Stimulated activated CD4-positive, alpha-beta T cell treated with anti-CD3 and anti-CD28 coated beads, Interleukin-12 subunit alpha, Interleukin-12 subunit beta, amount 100 ng/mL, for 4 hours (primary cell): ENCODE measurements at regions not wholly inside any gene's neighbourhood (a gene's known extent, or its start where the extent isn't known, plus 50 kb on each side); places are given as distances from the start of the nearest gene placed in this dataset.
"Not testable (repeated sequence)": the region's sequence is repeated elsewhere in the genome, so short reads cannot be mapped to it uniquely, and the experiment has no call there.

Experiments used
- DNase-seq: peaks from one replicate; pipeline ENCODE4 v3.0.0-alpha.2; 2020

DNA sequence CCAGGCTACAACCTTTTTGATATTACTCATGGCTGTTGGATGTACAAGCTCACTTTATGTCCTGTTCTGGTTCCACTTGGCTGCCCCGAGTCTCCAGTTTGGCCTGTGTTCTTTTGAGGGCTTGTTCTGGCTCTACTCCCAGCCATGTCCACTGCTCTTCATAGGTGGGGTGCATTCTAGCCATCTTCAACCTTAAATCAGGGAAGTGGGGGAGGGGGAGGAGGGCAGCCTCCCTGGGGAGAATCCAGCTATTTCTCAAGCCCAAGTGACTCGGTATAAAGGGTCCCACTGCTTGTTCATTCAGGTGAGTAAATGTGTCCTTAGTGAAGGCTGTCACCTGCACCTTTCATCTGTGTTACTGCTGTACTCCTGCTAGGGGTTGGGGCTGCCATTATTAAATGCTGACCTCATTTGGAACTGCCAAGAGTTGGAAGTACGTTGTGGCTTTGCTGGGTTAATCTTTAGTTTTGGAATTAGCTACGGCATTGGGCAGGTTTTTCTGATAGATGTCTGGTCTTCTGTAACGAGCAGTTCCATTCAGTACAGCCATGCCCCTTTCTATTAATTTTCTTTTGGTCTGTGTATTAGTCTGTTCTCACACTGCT, 255.8 kb downstream of the GOLGA6L6 start:
- not testable (repeated sequence) for DNase-seq

DNA sequence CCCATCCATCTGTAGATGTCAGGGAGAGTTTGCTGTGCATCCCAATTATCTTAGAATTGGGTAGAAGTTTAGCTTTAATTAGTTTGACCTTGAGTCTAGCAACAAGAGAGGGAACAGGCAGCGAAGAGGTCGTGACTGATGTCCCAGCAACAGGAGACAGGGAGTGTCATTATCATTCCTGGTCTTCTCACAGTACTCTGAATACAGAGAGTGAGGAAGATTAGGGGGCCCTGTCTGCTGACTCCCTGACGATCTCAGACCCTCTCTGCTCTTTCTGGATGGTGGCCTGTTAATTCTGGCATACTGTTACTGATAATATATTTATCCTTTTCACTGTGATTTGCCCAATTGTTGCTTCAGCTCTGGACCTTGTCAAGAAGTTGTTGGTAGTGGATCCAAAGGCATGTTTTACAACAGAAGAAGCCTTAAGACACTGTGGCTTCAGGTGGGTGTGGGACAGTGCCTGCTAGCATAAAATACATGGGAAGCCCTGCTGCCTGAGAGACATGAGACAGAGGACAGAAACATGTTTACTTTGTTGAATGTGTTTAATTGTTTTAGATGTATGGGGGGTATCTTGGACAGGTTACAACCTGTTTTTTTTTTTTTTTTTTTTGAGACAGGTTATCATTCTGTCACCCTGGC, 256.6 kb downstream of the GOLGA6L6 start:
- not testable (repeated sequence) for DNase-seq

DNA sequence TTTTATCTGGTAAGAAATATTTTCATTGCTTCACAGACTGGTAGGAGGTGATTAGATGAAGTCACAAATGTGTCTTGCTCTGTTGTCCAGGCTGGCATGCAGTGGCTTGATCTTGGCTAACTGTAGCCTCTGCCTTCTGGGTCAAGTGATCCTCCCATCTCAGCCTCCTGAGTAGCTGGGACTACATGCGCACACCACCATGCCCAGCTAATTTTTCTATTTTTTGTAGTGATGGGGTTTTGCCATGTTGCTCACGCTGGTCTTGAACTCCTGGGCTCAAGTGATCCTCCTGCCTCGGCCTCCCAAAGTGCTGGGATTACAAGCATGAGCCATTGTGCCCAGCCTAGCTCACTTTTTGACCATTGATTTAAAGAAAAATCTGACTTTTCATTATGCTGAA, 257.9 kb downstream of the GOLGA6L6 start:
- not testable (repeated sequence) for DNase-seq

DNA sequence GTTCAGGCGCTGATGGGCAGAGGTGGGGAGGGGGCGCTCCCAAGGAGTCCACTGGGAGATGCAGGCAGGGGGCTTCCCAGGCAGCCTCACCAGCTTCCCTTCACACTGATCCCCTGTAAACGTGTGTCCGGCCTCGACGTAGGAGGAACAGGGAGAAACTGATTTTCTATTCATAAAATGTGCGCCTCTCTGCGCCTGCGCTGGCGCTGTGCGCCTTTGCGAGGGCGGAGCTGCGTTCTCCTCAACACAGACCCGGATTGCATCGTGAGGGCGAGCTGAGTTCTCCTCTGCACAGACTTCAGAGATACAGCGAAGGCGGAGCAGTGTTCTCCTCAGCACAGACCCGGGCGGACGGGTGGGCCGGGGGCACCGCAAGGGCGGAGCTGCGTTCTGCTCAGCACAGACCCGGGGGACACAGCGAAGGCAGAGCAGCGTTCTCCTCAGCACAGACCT, 259.1 kb downstream of the GOLGA6L6 start:
- DNase-seq, result not testable (repeated sequence)

- not testable (repeated sequence) for DNase-seq
These were observed 259.9 kb downstream of the GOLGA6L6 start for GRCh38 chr15:20281567-20282275.

- DNase-seq, result no peak
These were observed 260.6 kb downstream of the GOLGA6L6 start for GRCh38 chr15:20280933-20281463.

DNA sequence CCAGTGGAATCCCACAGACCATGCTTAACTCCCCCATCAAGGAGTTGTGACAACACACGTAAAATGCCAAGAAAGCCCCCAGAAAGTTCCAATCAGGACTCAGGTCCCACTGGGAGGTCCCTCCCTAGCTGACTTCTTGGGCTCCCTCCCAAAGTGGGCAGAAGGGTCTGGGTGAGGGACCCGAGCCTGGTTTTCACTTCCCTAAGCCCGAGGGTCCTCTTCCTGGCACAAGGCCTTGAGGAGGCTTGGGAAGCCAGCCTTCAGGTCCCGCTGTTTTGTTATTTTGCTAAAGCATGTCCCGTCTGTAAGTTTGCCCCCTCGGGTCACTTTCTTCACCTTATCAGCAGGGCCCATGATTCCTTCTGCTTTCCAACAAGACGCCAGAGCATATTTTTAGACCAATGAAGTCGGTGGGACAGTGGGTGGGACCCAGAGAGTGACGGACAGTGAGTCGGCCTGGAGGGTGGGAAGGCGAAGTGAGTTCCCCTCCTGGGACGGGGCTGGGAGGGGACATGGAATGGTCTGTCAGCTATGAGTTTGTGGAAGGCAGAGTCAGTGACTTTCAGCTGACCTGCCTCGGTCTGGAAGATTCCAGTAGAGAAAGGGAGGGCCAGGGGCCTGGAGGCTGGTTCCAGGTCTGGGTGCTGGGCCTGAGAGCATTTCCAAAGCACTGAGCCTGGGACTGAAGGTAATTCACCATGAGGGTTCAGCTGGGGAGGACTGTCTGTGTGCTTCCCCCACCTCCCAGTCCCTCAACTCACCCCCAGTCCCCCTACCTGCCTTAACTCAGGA, 261.3 kb downstream of the GOLGA6L6 start:
- DNase-seq, result not testable (repeated sequence)

- not testable (repeated sequence) for DNase-seq
These were observed 262.5 kb downstream of the GOLGA6L6 start for GRCh38 chr15:20279056-20279455.

GRCh38 chr15:20278376-20278775, 263.2 kb downstream of the GOLGA6L6 start:
- DNase-seq, result not testable (repeated sequence)

DNA sequence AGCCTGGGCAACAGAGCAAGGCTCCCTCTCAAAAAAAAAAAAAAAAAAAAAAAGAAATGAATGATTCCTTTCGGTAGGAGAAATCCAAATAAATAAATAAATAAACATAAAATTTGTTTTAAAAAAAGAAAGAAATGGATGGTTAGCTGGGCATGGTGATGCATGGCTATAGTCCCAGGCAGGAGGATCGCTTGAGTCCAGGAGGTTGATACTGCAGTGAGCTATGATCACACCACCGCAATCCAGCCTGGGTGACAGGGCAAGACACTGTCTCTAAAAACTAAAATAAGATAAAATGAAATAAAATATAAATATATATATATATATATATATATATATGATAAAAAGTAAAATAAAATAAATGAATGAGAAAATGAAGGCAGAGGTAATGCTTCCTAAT, 264.1 kb downstream of the GOLGA6L6 start:
- not testable (repeated sequence) for DNase-seq

GRCh38 chr15:20276312-20277114, 265.1 kb downstream of the GOLGA6L6 start:
- DNase-seq, result not testable (repeated sequence)

DNA sequence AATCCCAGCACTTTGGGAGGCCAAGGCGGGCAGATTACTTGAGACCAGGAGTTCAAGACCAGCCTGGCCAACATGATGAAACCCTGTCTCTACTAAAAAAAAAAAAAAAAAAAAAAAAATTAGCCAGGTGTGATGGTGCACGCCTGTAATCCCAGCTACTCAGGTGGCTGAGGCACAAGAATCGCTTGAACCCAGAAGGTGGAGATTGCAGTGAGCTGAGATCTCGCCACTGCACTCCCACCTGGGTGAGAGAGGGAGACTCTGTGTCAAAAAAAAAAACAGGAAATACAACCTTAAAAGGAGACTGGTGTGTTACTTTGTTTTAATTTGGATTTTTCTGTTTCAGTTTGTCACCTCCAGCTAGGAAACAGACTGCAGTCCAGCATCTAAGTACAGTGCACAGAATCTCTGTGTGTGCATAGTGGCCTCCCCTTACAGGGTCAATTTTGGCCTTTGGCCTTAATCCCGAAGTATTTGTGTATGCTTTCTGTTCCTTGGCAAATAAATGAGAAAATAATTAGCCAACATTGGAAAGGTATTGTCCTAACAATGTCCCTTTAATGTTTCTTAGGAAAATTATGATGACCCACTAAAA, 266.1 kb downstream of the GOLGA6L6 start:
- DNase-seq, result not testable (repeated sequence)

DNA sequence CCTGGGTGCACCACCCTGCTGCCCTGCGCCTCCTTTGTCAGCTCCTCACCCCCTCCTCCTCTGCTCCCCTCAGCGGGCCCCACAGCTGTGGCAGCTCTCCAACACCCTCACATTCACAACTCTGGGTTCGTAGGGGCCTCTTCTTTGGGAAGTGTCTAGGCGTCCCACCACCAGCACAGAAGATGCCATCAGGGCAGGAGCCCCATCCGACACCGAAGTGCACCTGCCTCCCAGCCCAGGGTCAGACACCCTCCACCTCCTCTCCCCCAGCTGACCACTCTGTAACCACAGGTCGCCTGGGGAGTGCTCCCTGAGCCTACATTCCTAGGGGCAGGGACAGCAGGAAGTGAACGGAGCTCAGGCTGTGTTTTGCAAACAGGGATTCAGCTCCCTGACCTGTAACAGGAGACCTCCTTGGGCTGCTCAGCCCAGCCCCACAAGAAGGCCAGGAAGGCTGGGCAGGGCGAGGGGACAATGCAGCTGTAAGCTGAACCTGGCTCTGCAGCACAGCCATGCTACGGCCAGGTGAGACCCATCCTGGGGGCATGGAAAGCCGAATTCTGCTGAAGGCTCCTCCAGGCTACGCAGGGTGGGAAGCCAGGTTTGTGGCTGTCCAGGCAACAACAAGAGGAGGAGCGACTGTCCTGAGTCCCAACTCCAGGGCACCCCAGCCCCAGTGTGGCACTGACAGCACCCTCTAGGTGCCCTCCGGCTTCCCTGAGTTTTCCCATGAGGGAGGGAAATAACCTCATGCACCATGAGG, 269.0 kb downstream of the GOLGA6L6 start:
- DNase-seq, result no peak

DNA sequence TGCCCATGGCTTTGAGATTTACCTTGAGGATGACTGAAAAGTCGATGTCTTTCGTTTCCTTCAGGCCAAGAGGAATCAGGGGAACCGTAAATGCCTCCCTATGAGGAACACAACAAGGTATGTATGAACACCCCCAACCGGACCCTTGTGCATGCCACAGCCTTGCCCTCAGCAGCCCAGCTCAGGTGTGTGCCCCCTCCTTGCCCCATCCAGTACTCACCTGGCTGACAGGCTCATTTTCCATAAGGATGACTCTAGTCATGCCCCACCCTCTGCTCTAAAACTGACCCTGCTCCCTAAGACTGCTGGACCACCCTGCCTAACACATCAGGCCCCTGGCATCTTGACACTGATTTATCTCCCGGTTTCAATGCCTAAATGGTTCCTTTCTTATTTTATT, 270.0 kb downstream of the GOLGA6L6 start:
- DNase-seq, result no peak

- DNase-seq, result not testable (repeated sequence)
These were observed 271.6 kb downstream of the GOLGA6L6 start for GRCh38 chr15:20269956-20270355.

DNA sequence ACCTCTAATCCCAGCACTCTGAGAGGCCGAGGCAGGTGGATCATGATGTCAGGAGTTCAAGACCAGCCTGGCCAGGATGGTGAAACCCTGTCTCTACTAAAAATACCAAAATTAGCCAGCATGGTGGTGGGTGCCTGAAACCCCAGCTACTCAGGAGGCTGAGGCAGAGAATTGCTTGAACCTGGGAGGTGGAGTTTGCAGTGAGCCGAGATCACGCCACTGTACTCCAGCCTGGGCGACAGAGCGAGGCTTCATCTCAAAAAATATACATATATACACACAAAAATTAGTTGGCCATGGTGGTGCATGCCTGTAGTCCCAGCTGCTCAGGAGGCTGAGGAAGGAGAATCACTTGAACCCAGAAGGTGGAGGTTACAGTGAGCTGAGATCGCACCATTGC, 273.6 kb downstream of the GOLGA6L6 start:
- not testable (repeated sequence) for DNase-seq

- DNase-seq, result not testable (repeated sequence)
These were observed 274.4 kb downstream of the GOLGA6L6 start for GRCh38 chr15:20267051-20267730.

DNA sequence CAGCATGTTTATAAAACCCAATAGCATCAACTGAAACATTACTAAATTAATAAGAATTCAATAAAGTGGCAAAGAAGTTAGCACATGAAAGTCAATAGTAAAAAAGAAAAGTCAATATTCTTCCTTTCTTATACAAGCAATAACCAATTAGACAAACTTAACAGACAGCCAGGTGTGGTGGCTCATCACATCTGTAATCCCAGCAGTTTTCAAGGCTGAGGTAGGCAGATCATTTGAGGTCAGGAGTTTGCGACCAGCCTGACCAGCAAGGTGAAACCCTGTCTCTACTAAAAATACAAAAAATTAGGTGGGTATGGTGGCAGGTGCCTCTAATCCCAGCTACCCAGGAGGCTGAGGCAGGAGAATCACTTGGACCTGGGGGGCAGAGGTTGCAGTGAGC, 275.9 kb downstream of the GOLGA6L6 start:
- not testable (repeated sequence) for DNase-seq

- DNase-seq, result not testable (repeated sequence)
These were observed 280.0 kb downstream of the GOLGA6L6 start for GRCh38 chr15:20261321-20262280.
